ENCODE measurements at regions not wholly inside any gene's neighbourhood (a gene's known extent, or its start where the extent isn't known, plus 50 kb on each side); places are given as distances from the start of the nearest gene placed in this dataset.

- no peak for DNase-seq
These were observed 258.3 kb upstream of the MOCS1 start for GRCh38 chr6:40192516-40192915.

DNA sequence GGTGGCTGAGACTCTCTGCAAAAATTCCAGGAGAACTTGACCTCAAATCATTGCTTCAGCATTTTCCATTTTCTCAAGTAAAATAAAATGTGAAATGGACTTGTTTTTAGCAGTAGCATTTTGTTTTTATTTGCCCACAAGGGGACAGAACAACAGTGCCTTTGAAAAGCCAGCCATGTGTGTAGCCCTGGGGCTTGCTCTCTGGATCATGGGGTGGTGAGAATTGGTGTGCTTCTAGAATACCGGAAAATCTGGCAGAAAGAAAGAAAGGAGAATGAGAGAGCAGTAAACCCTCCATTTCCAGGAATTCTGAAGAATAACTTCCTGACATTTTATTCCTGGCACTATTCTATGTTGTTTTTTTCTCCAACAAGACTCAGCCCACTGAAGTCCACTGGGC is 254.7 kb upstream of the MOCS1 start:
- no peak for DNase-seq

DNA sequence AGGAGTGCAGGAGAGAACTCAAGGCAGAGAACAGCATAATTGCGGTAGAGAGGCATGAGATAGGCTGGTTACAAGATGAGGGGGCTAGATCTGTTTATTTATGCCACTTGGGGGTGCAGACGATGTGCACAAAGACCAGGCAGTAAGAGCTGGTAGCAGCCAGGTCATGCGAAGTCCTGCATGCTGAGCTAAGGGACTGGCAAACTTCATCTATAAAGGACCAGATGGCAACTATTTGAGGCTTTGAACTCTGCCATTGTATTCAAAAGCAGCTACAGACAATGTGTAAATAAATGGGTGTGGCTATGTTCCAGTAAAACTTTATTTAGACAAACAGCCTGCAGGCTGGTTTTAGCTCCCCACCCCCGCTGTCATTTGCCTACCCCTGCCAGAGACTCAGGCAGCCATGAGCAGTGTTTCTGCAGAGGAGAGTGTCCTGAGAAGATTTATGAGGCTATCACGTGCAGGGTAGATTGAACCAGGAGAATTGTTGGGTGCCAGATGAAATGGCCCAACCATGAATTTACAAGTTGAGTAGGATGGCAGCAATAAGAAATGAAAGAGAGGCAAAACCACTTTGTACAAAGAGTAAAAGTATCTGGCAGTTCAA is 253.4 kb upstream of the MOCS1 start:
- DNase-seq = no peak

DNA sequence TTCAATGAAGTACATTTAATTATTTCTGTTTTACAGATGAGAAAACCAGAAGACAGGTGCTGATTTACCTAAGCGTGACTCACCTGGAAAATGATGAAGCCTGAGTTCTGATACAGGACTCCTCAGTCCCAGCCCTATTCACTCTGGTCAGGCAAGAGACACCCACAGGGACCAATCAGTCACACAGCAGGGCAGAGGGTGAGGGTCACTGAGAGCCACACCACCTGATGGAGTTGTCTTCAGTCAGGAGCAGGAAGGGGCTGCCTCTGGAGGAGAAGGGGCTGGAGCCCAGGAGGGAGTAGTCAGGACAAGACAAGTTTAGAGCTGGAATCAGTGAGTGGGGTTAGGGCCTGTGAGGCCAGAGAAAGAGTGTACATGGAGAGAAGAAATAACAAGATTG is 251.2 kb upstream of the MOCS1 start:
- DNase-seq = no peak

GRCh38 chr6:40183902-40184301 is 249.6 kb upstream of the MOCS1 start:
- no peak for DNase-seq

DNA sequence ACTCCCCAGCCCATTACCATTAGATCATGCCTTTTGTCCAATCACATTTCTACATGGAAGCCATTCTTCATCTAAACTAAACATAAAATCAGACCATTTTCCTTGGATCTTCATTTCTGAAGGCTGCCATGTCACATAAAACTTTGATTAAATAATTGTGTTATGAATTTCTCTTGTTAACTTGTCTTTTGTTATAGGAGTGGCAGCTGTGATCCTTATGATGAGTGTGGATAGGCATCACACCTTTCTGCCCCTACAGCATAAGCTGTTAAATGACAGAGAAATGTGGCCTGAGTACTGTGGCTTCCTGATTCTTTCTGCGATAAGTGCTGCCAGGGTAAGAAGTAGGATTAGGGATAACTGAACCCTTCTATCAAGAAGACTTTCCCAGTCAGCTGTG is 247.1 kb upstream of the MOCS1 start:
- DNase-seq = no peak

- DNase-seq = no peak
These were observed 246.0 kb upstream of the MOCS1 start for GRCh38 chr6:40180271-40180670.

GRCh38 chr6:40179496-40179895 is 245.2 kb upstream of the MOCS1 start:
- no peak for DNase-seq

GRCh38 chr6:40177598-40177997 is 243.3 kb upstream of the MOCS1 start:
- DNase-seq = no peak

DNA sequence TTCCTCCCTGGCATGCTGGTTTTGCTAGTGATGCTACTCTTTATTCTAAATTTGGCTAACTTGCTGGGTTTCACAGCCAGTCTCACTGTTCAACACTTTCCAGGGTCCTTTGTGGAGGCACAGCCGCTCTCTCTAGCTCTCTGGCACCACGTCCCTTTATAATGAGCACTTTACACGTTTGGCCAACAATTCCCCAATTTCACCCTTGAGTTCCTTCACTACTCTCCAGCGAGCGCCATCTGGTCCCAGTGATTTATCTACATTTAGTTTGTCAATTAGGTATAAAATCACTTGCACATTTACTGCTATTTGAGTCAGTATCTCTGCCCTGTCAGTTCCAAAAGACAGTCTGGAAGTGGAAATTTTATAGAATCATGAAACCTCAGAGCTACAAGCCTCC is 241.9 kb upstream of the MOCS1 start:
- no peak for DNase-seq

DNA sequence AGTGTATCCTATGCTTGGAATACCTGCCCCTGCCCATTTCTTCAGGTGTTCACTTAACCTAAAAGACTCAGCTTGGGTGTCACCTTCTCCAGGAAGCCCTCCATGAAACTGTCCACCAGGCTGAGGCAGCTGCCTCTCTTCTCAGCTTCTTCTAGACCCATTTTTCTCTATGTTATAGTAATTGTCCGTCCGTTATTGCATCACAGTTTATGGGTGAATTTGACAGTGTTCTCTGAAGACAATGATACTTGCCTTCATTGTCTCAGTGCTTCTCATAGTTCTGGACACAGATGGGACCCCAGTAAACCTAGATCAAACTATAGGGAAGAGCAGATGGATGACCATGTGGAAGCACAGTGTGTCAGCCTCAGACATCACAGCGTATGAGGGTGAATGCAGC is 238.0 kb upstream of the MOCS1 start:
- no peak for DNase-seq

DNA sequence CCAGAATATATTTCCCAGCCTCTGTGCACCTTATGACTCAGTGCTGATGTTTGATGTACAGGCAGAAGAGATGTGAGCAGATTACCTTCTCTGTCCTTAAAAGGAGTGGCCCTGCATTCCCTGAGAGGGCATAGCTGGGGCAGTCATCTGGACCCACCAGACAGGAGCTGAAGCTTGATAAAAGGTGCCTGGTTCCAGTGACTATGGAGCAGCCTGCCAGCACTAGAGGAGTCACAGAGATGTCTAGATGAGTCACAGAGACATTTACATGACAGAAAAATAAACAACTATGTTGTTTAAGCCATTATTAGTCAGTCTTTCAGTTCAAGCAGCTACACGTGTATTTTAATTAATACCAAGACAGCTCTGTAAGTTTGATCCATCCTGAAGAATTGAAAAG is 237.1 kb upstream of the MOCS1 start:
- no peak for DNase-seq

GRCh38 chr6:40170856-40171255 is 236.6 kb upstream of the MOCS1 start:
- no peak for DNase-seq

DNA sequence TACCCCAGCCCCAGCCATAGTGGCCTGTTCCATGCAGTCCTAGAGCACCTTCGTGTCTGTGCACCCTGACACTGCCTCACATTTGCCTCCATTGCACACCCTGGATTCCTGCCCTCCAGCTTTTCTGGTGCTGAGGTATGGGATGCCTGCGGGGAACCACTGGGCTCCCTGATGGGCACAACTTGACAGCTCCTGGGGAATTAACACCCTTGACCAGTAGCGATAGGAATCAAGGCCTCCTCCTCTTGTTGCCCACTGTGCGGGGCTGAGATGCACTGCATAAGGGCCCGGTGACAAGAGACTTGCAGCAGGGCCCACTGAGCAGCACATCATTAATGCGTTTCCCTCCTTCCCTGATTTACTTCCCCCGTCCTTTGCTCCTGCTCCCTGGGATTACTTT is 235.6 kb upstream of the MOCS1 start:
- no peak for DNase-seq

- DNase-seq = no peak
These were observed 232.7 kb upstream of the MOCS1 start for GRCh38 chr6:40166963-40167362.

GRCh38 chr6:40165036-40165709 is 230.9 kb upstream of the MOCS1 start:
- DNase-seq = no peak

DNA sequence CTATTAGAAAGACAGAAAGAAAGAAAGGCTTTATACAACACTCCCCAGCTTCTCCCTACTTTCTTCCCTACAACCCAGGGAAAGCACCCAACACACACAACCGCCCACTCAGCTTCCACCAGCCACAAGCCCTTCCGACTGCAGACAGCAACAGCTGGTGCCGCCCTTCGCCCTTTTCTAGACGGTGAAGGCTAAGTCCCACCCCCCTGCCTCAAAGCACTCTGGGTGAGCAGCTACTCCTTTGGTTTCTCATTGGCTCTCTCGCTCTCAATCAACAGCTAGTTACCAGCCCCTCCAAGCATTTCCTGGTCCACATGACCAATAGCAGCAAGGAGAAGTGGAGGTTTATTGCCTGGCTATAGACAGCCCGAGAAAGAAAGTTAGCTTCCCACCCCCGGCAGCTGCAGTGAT is 230.1 kb upstream of the MOCS1 start:
- no peak for DNase-seq

DNA sequence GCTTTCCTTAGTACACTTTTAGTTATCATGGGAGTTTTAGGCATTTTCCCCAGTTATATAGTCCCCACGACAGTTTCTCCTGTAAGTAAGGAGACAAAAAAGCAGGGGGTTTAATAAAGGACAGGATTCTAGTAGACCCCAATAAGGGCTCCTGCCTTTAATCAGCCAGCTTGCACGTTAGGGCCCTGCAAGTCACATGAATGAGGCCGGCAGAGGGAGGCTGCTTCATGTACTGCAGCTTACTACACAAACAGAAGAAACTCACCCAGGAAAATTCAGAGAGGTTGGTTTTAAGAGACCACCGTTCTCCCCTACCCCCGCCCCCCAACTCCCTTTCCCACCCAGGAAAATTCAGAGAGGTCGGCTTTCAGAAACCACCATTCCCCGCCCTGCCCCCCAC is 229.7 kb upstream of the MOCS1 start:
- DNase-seq = no peak

GRCh38 chr6:40162074-40162473 is 227.8 kb upstream of the MOCS1 start:
- DNase-seq = no peak

GRCh38 chr6:40160826-40161225 is 226.6 kb upstream of the MOCS1 start:
- no peak for DNase-seq

- no peak for DNase-seq
These were observed 225.6 kb upstream of the MOCS1 start for GRCh38 chr6:40159865-40160264.

DNA sequence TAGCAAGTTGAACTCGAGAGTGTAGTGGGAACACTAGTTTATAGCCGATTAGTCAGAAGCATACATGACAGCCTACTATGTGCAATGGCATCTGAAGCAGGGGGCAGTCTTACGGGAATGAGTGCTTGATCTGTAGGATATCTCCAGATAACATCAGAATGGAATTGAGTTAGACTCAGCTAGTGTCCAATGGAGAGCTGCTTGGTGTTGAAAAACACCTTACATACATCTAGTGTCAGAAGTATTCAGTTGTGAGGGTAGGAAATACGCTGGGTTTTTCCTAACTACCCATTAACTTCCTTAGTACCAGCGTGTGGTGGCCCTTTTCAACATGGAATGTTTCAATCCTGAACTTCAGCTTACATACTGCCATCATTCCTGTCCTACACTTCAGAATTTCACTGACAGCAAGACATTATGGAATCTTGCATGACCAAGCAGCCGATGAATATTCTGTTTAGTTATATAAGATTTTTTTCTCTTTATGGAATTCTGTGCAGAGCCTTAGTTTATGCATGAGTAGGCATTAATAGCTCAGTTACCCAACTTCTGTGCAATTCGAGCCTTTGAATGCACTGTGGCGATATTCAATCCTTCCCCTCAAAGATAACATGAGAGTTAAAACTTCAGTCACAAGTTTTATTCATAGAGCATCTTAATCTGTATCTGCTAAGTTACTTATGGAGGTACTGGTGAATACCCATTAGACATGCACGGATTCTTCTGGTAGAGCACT is 218.6 kb upstream of the MOCS1 start:
- DNase-seq = no peak

DNA sequence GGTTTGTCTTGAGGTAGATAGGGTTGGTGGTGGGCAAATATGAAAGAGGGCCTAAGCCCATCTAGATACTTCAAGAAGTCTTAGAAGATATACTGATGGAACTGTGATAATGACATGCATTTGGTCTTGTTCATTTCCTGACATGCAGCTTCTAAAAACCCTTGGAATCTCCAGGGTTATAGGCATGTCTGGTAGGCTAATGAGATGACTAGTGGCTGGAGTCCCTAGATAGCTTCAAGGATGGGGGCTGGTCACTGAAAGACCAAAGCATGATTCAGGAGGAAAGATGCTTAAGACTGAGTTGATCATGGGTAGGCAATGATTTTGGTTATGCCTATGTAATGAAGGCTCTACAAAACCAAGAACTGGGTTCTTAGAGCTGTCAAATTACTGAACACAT is 217.9 kb upstream of the MOCS1 start:
- no peak for DNase-seq

GRCh38 chr6:40148882-40149573 is 214.8 kb upstream of the MOCS1 start:
- DNase-seq = no peak

Measured in NK-92 treated with Interleukin-12 subunit alpha and Interleukin-12 subunit beta, amount 100 ng/mL, for 24 hours (cell line).